NCI-H748 (cell line): ENCODE measurements at regions not wholly inside any gene's neighbourhood (a gene's known extent, or its start where the extent isn't known, plus 50 kb on each side); places are given as distances from the start of the nearest gene placed in this dataset.

ENCODE experiments used
- DNase-seq: peaks from one replicate; lab custom pipeline; 2025; ENCODE audit not compliant: unreplicated experiment; lab: John Stamatoyannopoulos, UW

GRCh38 chr3:18835021-18835420, 313.3 kb upstream of the KCNH8 start:
- DNase-seq, result no peak

GRCh38 chr3:18830087-18830486, 318.2 kb upstream of the KCNH8 start:
- no peak for DNase-seq

- DNase-seq, result no peak
Measured at GRCh38 chr3:18828637-18829036, 319.7 kb upstream of the KCNH8 start.

- no peak for DNase-seq
Measured at GRCh38 chr3:18827664-18828063, 320.6 kb upstream of the KCNH8 start.

GRCh38 chr3:18825665-18826064, 322.6 kb upstream of the KCNH8 start:
- DNase-seq, result no peak

GRCh38 chr3:18813300-18813699, 335.0 kb upstream of the KCNH8 start:
- no peak for DNase-seq

GRCh38 chr3:18812316-18812715, 336.0 kb upstream of the KCNH8 start:
- DNase-seq, result peak; percentile 7

- DNase-seq, result no peak
Measured at GRCh38 chr3:18810306-18810661, 338.0 kb upstream of the KCNH8 start.

- no peak for DNase-seq
Measured at GRCh38 chr3:18809640-18810305, 338.5 kb upstream of the KCNH8 start.

- DNase-seq, result no peak
Measured at GRCh38 chr3:18808429-18808828, 339.9 kb upstream of the KCNH8 start.

- DNase-seq, result no peak
Measured at GRCh38 chr3:18807593-18807992, 340.7 kb upstream of the KCNH8 start.

GRCh38 chr3:18806633-18807032, 341.7 kb upstream of the KCNH8 start:
- DNase-seq, result no peak

- no peak for DNase-seq
Measured at GRCh38 chr3:18797378-18797777, 350.9 kb upstream of the KCNH8 start.

GRCh38 chr3:18795078-18795477, 353.2 kb upstream of the KCNH8 start:
- DNase-seq, result no peak

GRCh38 chr3:18791752-18792151, 356.6 kb upstream of the KCNH8 start:
- DNase-seq, result no peak

- DNase-seq, result peak; percentile 87
Measured at GRCh38 chr3:18791182-18791581, 357.1 kb upstream of the KCNH8 start.

- peak; percentile 38 for DNase-seq
Measured at GRCh38 chr3:18790384-18790783, 357.9 kb upstream of the KCNH8 start.

GRCh38 chr3:18789734-18790133, 358.6 kb upstream of the KCNH8 start:
- DNase-seq, result no peak

- no peak for DNase-seq
Measured at GRCh38 chr3:18787441-18787840, 360.9 kb upstream of the KCNH8 start.

GRCh38 chr3:18786650-18787323, 361.5 kb upstream of the KCNH8 start:
- DNase-seq, result no peak

- no peak for DNase-seq
Measured at GRCh38 chr3:18782191-18782590, 357.1 kb upstream of the SATB1 start.

GRCh38 chr3:18780959-18781358, 355.8 kb upstream of the SATB1 start:
- DNase-seq, result no peak

- no peak for DNase-seq
Measured at GRCh38 chr3:18779704-18780103, 354.6 kb upstream of the SATB1 start.
